ENCODE measurements at regions not wholly inside any gene's neighbourhood (a gene's known extent, or its start where the extent isn't known, plus 50 kb on each side); places are given as distances from the start of the nearest gene placed in this dataset.

DNA sequence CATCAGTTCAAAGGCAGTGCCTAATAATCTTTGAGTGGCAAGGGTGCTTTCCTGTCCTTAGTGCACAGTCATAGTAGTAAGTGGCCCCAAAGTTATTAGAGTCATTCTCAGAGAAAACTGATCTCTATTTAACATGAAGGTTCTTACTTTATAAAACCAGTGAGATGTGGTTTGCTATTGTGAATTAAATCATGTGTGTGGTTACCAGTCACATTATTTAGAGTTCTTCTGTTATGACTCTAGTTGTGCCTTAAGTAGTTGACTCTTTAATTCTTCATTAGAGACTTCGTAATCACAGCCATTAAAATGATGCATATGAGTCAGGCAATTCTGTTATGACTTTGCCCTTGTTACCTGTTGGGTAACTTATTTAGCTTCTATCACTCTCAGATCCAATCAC lies 1392.9 kb upstream of the ACVR2A start:
- H3K27me3 ChIP-seq (ENCODE audit: control insufficient read depth in 1 of 2, insufficient read depth in 1 of 2, low read length in 2 of 2), result no peaks in the 10 kb centered on the region
- H3K23ac ChIP-seq (ENCODE audit: low read length in 2 of 2), result no peak overlapping the region
- H3K36me3 ChIP-seq (ENCODE audit: control insufficient read depth in 1 of 2, insufficient read depth in 2 of 2, low read depth in 1 of 2, low read length in 2 of 2), result no peaks in the 10 kb centered on the region
- H4K91ac ChIP-seq (ENCODE audit: low read length), result no peak overlapping the region
- WGBS, result 85% methylated on average over 1 of the region's 1 CpG
- no peak overlapping the region for H3K9ac ChIP-seq (ENCODE audit: low read length)
- no peak overlapping the region for H2AFZ ChIP-seq (ENCODE audit: low read depth, low read length)
- no peak overlapping the region for H3K4ac ChIP-seq (ENCODE audit: low read depth in 1 of 2, low read length in 2 of 2)
- no peak overlapping the region for H2AK5ac ChIP-seq (ENCODE audit: low read length, severe bottlenecking)
- no peak overlapping the region for H2BK12ac ChIP-seq (ENCODE audit: low read length in 2 of 2)
- H3K14ac ChIP-seq (ENCODE audit: low read length in 2 of 2), result no peak overlapping the region
- H4K8ac ChIP-seq (ENCODE audit: low read length), result no peak overlapping the region
- H3K4me2 ChIP-seq (ENCODE audit: low read length, poor library complexity, severe bottlenecking), result no peak overlapping the region
- H3K4me1 ChIP-seq (ENCODE audit: control insufficient read depth, insufficient read depth, low read depth, low read length), result no peaks in the 10 kb centered on the region
- no peak overlapping the region for H3K27ac ChIP-seq (ENCODE audit: low read length, poor library complexity, severe bottlenecking)
- no peak overlapping the region for H3K18ac ChIP-seq (ENCODE audit: low read depth in 1 of 2, low read length in 2 of 2)
- no peaks in the 10 kb centered on the region for H3K79me1 ChIP-seq (replicated peaks; ENCODE audit: low read length, poor library complexity, severe bottlenecking)
- DNase-seq, result no peak
- H3K9me3 ChIP-seq (ENCODE audit: control insufficient read depth, low read length), result no peaks in the 10 kb centered on the region
- H3K4me3 ChIP-seq (ENCODE audit: insufficient read depth in 1 of 2, low read depth in 1 of 2, low read length in 2 of 2), result no peak overlapping the region
- H2BK15ac ChIP-seq (ENCODE audit: low read depth, poor library complexity, severe bottlenecking), result no peak overlapping the region
- H2BK120ac ChIP-seq (ENCODE audit: low read depth, low read length), result no peak overlapping the region
- no peak overlapping the region for H2BK5ac ChIP-seq (ENCODE audit: low read depth, low read length, poor library complexity, severe bottlenecking)

DNA sequence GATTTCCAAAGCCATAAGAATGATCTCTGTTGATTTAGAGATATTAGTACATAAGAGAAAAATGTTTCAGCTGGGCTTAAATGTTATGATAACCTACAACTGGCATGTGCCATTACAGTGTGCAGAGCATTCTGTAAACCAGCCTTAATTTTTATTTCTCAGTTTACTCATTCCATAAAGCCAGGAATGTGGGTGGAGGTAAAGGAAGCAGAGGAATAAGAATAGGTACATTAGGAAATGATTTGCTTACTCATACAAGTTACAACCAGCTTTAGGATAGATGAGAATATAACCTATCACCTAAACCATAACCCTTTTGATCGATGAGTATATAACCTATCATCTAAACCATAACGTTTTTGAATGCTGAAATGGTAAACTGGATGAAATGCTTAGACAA lies 1394.7 kb upstream of the ACVR2A start:
- Histone ChIP-seq H3K4me1 (ENCODE audit: control insufficient read depth, insufficient read depth, low read depth, low read length) (no peaks in the 10 kb centered on the region), H2AK5ac (ENCODE audit: low read length, severe bottlenecking) (no peak overlapping the region), H3K27ac (ENCODE audit: low read length, poor library complexity, severe bottlenecking) (no peak overlapping the region), H4K8ac (ENCODE audit: low read length) (no peak overlapping the region), H3K18ac (ENCODE audit: low read depth in 1 of 2, low read length in 2 of 2) (no peak overlapping the region), H4K91ac (ENCODE audit: low read length) (no peak overlapping the region), H3K23ac (ENCODE audit: low read length in 2 of 2) (no peak overlapping the region), H2BK5ac (ENCODE audit: low read depth, low read length, poor library complexity, severe bottlenecking) (no peak overlapping the region), H2BK15ac (ENCODE audit: low read depth, poor library complexity, severe bottlenecking) (no peak overlapping the region), H2AFZ (ENCODE audit: low read depth, low read length) (no peak overlapping the region), H3K9ac (ENCODE audit: low read length) (no peak overlapping the region), H3K36me3 (ENCODE audit: control insufficient read depth in 1 of 2, insufficient read depth in 2 of 2, low read depth in 1 of 2, low read length in 2 of 2) (no peaks in the 10 kb centered on the region), H3K4me2 (ENCODE audit: low read length, poor library complexity, severe bottlenecking) (no peak overlapping the region), H3K27me3 (ENCODE audit: control insufficient read depth in 1 of 2, insufficient read depth in 1 of 2, low read length in 2 of 2) (no peaks in the 10 kb centered on the region), H3K9me3 (ENCODE audit: control insufficient read depth, low read length) (no peaks in the 10 kb centered on the region), H2BK120ac (ENCODE audit: low read depth, low read length) (no peak overlapping the region), H3K4ac (ENCODE audit: low read depth in 1 of 2, low read length in 2 of 2) (no peak overlapping the region), H3K79me1 (replicated peaks; ENCODE audit: low read length, poor library complexity, severe bottlenecking) (no peaks in the 10 kb centered on the region), H3K14ac (ENCODE audit: low read length in 2 of 2) (no peak overlapping the region), H2BK12ac (ENCODE audit: low read length in 2 of 2) (no peak overlapping the region), H3K4me3 (ENCODE audit: insufficient read depth in 1 of 2, low read depth in 1 of 2, low read length in 2 of 2) (no peak overlapping the region)
- DNase-seq, result no peak
- WGBS, result no CpG with 5 or more reads among the region's 2 CpGs

DNA sequence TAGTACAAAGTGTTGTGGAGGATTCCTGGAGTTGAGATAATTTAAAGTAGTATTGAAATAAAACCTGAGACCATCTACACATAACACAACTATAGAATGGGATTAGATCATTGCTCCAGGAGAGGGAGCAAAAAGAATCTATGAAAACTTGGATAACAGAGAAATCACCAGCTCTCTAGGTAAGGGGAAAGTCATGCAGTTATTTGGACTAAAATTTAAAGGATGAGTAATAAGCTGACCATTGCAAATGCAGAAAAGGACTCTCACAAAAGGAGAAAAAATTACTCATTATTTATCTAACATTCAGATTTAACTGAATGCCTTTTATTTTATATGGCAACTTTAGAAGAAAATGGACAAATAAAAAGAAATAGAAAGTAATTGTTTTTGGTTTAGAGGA lies 1399.8 kb upstream of the ACVR2A start:
- Histone ChIP-seq H2BK12ac (ENCODE audit: low read length in 2 of 2) (no peak overlapping the region), H2BK5ac (ENCODE audit: low read depth, low read length, poor library complexity, severe bottlenecking) (no peak overlapping the region), H3K4me3 (ENCODE audit: insufficient read depth in 1 of 2, low read depth in 1 of 2, low read length in 2 of 2) (no peak overlapping the region), H3K9ac (ENCODE audit: low read length) (no peak overlapping the region), H2AFZ (ENCODE audit: low read depth, low read length) (no peak overlapping the region), H3K9me3 (ENCODE audit: control insufficient read depth, low read length) (no peaks in the 10 kb centered on the region), H3K23ac (ENCODE audit: low read length in 2 of 2) (no peak overlapping the region), H3K36me3 (ENCODE audit: control insufficient read depth in 1 of 2, insufficient read depth in 2 of 2, low read depth in 1 of 2, low read length in 2 of 2) (no peaks in the 10 kb centered on the region), H3K4ac (ENCODE audit: low read depth in 1 of 2, low read length in 2 of 2) (no peak overlapping the region), H3K4me1 (ENCODE audit: control insufficient read depth, insufficient read depth, low read depth, low read length) (no peaks in the 10 kb centered on the region), H3K18ac (ENCODE audit: low read depth in 1 of 2, low read length in 2 of 2) (no peak overlapping the region), H2BK15ac (ENCODE audit: low read depth, poor library complexity, severe bottlenecking) (no peak overlapping the region), H2BK120ac (ENCODE audit: low read depth, low read length) (no peak overlapping the region), H3K27me3 (ENCODE audit: control insufficient read depth in 1 of 2, insufficient read depth in 1 of 2, low read length in 2 of 2) (no peaks in the 10 kb centered on the region), H3K27ac (ENCODE audit: low read length, poor library complexity, severe bottlenecking) (no peak overlapping the region), H4K91ac (ENCODE audit: low read length) (no peak overlapping the region), H3K79me1 (replicated peaks; ENCODE audit: low read length, poor library complexity, severe bottlenecking) (no peaks in the 10 kb centered on the region), H2AK5ac (ENCODE audit: low read length, severe bottlenecking) (no peak overlapping the region), H3K14ac (ENCODE audit: low read length in 2 of 2) (no peak overlapping the region), H3K4me2 (ENCODE audit: low read length, poor library complexity, severe bottlenecking) (no peak overlapping the region), H4K8ac (ENCODE audit: low read length) (no peak overlapping the region)
- DNase-seq, result no peak

DNA sequence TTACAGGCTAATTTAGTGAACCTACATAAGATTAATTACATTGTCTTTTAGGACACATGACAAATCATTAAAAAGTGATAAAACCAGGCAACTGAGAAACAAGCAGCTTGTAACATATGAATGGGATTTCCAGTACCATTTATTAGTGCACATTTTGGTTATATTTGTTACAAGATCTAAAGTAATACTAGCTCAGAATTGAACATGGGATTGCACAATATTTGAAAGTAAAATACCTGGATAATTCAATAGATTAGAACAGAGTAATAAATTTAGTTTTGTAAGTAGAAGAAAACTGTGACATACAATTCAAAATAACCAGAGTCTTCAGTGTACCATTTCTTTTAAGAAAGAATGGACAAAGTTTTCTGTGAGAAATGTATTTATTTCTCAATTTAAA lies 1400.7 kb upstream of the ACVR2A start:
- no peak overlapping the region for H2BK5ac ChIP-seq (ENCODE audit: low read depth, low read length, poor library complexity, severe bottlenecking)
- H2AFZ ChIP-seq (ENCODE audit: low read depth, low read length), result no peak overlapping the region
- H2BK12ac ChIP-seq (ENCODE audit: low read length in 2 of 2), result no peak overlapping the region
- H3K4ac ChIP-seq (ENCODE audit: low read depth in 1 of 2, low read length in 2 of 2), result no peak overlapping the region
- H3K18ac ChIP-seq (ENCODE audit: low read depth in 1 of 2, low read length in 2 of 2), result no peak overlapping the region
- DNase-seq, result no peak
- H3K9ac ChIP-seq (ENCODE audit: low read length), result no peak overlapping the region
- no peaks in the 10 kb centered on the region for H3K79me1 ChIP-seq (replicated peaks; ENCODE audit: low read length, poor library complexity, severe bottlenecking)
- no peaks in the 10 kb centered on the region for H3K9me3 ChIP-seq (ENCODE audit: control insufficient read depth, low read length)
- H4K8ac ChIP-seq (ENCODE audit: low read length), result no peak overlapping the region
- H2BK120ac ChIP-seq (ENCODE audit: low read depth, low read length), result no peak overlapping the region
- H3K4me1 ChIP-seq (ENCODE audit: control insufficient read depth, insufficient read depth, low read depth, low read length), result no peaks in the 10 kb centered on the region
- no peak overlapping the region for H3K27ac ChIP-seq (ENCODE audit: low read length, poor library complexity, severe bottlenecking)
- no peaks in the 10 kb centered on the region for H3K36me3 ChIP-seq (ENCODE audit: control insufficient read depth in 1 of 2, insufficient read depth in 2 of 2, low read depth in 1 of 2, low read length in 2 of 2)
- H3K27me3 ChIP-seq (ENCODE audit: control insufficient read depth in 1 of 2, insufficient read depth in 1 of 2, low read length in 2 of 2), result no peaks in the 10 kb centered on the region
- no peak overlapping the region for H2BK15ac ChIP-seq (ENCODE audit: low read depth, poor library complexity, severe bottlenecking)
- H3K23ac ChIP-seq (ENCODE audit: low read length in 2 of 2), result no peak overlapping the region
- H3K14ac ChIP-seq (ENCODE audit: low read length in 2 of 2), result no peak overlapping the region
- H2AK5ac ChIP-seq (ENCODE audit: low read length, severe bottlenecking), result no peak overlapping the region
- no peak overlapping the region for H3K4me2 ChIP-seq (ENCODE audit: low read length, poor library complexity, severe bottlenecking)
- H4K91ac ChIP-seq (ENCODE audit: low read length), result no peak overlapping the region
- no peak overlapping the region for H3K4me3 ChIP-seq (ENCODE audit: insufficient read depth in 1 of 2, low read depth in 1 of 2, low read length in 2 of 2)
